ENCODE measurements at regions not wholly inside any gene's neighbourhood (a gene's known extent, or its start where the extent isn't known, plus 50 kb on each side); places are given as distances from the start of the nearest gene placed in this dataset.

DNA sequence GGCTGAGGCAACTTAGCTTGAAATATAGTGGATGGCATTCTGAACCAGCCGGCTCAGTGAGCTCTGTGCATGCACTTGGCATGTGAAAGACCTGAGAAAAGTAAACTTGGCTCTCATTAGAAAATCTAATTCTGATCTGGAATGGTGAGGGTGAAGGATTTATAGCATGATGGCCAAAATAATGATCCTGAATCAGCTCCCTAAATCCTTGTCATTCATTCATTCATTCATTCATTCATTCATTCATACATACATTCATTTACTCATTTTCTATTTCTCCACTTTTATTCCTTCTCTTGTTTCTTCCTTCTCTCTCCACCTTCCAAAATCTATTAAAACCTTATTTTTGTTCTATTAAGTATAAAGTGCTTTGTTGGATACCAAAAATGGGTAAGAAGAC lies 681.1 kb downstream of the DHX35 start:
- TF ChIP-seq, protein P1, sequence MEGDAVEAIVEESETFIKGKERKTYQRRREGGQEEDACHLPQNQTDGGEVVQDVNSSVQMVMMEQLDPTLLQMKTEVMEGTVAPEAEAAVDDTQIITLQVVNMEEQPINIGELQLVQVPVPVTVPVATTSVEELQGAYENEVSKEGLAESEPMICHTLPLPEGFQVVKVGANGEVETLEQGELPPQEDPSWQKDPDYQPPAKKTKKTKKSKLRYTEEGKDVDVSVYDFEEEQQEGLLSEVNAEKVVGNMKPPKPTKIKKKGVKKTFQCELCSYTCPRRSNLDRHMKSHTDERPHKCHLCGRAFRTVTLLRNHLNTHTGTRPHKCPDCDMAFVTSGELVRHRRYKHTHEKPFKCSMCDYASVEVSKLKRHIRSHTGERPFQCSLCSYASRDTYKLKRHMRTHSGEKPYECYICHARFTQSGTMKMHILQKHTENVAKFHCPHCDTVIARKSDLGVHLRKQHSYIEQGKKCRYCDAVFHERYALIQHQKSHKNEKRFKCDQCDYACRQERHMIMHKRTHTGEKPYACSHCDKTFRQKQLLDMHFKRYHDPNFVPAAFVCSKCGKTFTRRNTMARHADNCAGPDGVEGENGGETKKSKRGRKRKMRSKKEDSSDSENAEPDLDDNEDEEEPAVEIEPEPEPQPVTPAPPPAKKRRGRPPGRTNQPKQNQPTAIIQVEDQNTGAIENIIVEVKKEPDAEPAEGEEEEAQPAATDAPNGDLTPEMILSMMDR (IDR thresholded peaks at IDR 0.05): no peak
- TF ChIP-seq POLR2A (IDR thresholded peaks at IDR 0.05): no peak
